Vagina (tissue), 2 donors: ENCODE measurements at regions not wholly inside any gene's neighbourhood (a gene's known extent, or its start where the extent isn't known, plus 50 kb on each side); places are given as distances from the start of the nearest gene placed in this dataset.

Experiments used
- POLR2A ChIP-seq, 2 donors: fragments of 450-650 bp; IDR thresholded peaks; one replicate each; pipeline ENCODE4 v1.6.1; 2017; ENCODE audit warnings: antibody characterized with exemption in 2 of 2, mild to moderate bottlenecking in 2 of 2, moderate library complexity in 2 of 2
- POLR2AphosphoS5 ChIP-seq, 2 donors: sonication (generic); formaldehyde crosslinking; IDR thresholded peaks; one replicate each; pipeline ENCODE4 v1.9.0; 2017; ENCODE audit warnings: antibody characterized with exemption in 2 of 2, mild to moderate bottlenecking in 2 of 2, low read depth in 1 of 2; ENCODE audit not compliant: insufficient read depth in 1 of 2
- TF ChIP-seq, protein P1 (sequence below), 3 experiments: fragments of 450-650 bp in 2 of 3; fragments of 200-600 bp in 1 of 3; sonication (generic) in 1 of 3; IDR thresholded peaks; one replicate each; pipeline ENCODE4 v1.5.1; 2017 to 2019; ENCODE audit warnings: antibody characterized with exemption in 3 of 3, mild to moderate bottlenecking in 2 of 3, moderate library complexity in 2 of 3

GRCh38 chr3:107062310-107062709 is 314.9 kb upstream of the CCDC54 start:
- no peak for TF ChIP-seq POLR2AphosphoS5 (IDR thresholded peaks at IDR 0.05; ENCODE audit: insufficient read depth in 1 of 2, low read depth in 1 of 2)
- TF ChIP-seq, protein P1, sequence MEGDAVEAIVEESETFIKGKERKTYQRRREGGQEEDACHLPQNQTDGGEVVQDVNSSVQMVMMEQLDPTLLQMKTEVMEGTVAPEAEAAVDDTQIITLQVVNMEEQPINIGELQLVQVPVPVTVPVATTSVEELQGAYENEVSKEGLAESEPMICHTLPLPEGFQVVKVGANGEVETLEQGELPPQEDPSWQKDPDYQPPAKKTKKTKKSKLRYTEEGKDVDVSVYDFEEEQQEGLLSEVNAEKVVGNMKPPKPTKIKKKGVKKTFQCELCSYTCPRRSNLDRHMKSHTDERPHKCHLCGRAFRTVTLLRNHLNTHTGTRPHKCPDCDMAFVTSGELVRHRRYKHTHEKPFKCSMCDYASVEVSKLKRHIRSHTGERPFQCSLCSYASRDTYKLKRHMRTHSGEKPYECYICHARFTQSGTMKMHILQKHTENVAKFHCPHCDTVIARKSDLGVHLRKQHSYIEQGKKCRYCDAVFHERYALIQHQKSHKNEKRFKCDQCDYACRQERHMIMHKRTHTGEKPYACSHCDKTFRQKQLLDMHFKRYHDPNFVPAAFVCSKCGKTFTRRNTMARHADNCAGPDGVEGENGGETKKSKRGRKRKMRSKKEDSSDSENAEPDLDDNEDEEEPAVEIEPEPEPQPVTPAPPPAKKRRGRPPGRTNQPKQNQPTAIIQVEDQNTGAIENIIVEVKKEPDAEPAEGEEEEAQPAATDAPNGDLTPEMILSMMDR (IDR thresholded peaks at IDR 0.05): no peak
- no peak for TF ChIP-seq POLR2A (IDR thresholded peaks at IDR 0.05)
